A549 (cell line): ENCODE measurements at regions not wholly inside any gene's neighbourhood (a gene's known extent, or its start where the extent isn't known, plus 50 kb on each side); places are given as distances from the start of the nearest gene placed in this dataset.

ENCODE experiments used
- ATAC-seq, 2 experiments: fragments of 200-7000 bp in 1 of 2; fragments of >200 bp in 1 of 2; cut with Nextera tagmentation in 1 of 2; cut with Tn5 transposase in 1 of 2; 3 replicates each; pipeline versions ENCODE4 v1.8.0 to v1.9.1; 2018 to 2020; ENCODE audit warnings: mild to moderate bottlenecking in 1 of 2, moderate library complexity in 1 of 2
- CTCF ChIA-PET: fragments of 300-600 bp; sonication (Branson Sonifier 250); formaldehyde crosslinking; extraction: SDS; loops from one replicate; lab custom pipeline; 2021; ENCODE audit warnings: antibody characterized with exemption, inconsistent platforms; lab: Yijun Ruan, JAX
- POLR2A ChIA-PET: fragments of 350-600 bp; formaldehyde crosslinking; extraction: SDS; loops from one replicate; lab custom pipeline; 2021; ENCODE audit warnings: antibody characterized with exemption, inconsistent platforms; lab: Yijun Ruan, JAX
- DNase-seq, 2 experiments: peaks; one replicate each; pipeline versions ENCODE4 v3.0.0 to v3.0.0-alpha.2; 2011 to 2016; ENCODE audit warnings: low read depth in 1 of 2, low spot score in 1 of 2
- FAIRE-seq: peaks from 2 replicates; lab custom pipeline; 2011; peaks lifted over from hg19 to GRCh38; lab: Jason Lieb, UNC
- H3K27ac ChIP-seq, 2 experiments: fragments of >200 bp; sonication (Bioruptor Twin); formaldehyde crosslinking; 3 replicates each; pipeline ENCODE4 v1.5.1; 2016 to 2017
- H3K4me1 ChIP-seq: fragments of >200 bp; sonication (Bioruptor Twin); formaldehyde crosslinking; 3 replicates; pipeline ENCODE4 v1.6.1; 2016
- H3K4me2 ChIP-seq: fragments of >200 bp; sonication (Bioruptor Twin); formaldehyde crosslinking; 3 replicates; pipeline ENCODE4 v1.6.1; 2016
- H3K4me3 ChIP-seq: fragments of >200 bp; sonication (Bioruptor Twin); formaldehyde crosslinking; 3 replicates; pipeline ENCODE4 v1.5.1; 2016
- H3K9me3 ChIP-seq: fragments of >200 bp; sonication (Bioruptor Twin); formaldehyde crosslinking; 3 replicates; pipeline ENCODE4 v1.6.1; 2016
- CTCF ChIP-seq: fragments of >200 bp; sonication (Bioruptor Twin); formaldehyde crosslinking; IDR thresholded peaks from 3 replicates; pipeline ENCODE4 v1.5.1; 2016
- E2F6 ChIP-seq: IDR thresholded peaks from 2 replicates; pipeline ENCODE4 v1.6.1; 2012; ENCODE audit warnings: low read depth, borderline replicate concordance
- EP300 ChIP-seq, 2 experiments: fragments of >200 bp; sonication (Bioruptor Twin); formaldehyde crosslinking; IDR thresholded peaks; 2 replicates in 1 of 2; 3 replicates in 1 of 2; pipeline ENCODE4 v1.6.1; 2016 to 2017
- ESRRA ChIP-seq: fragments of 150-350 bp; IDR thresholded peaks from 2 replicates; pipeline ENCODE4 v1.6.1; 2014; ENCODE audit warnings: mild to moderate bottlenecking, low read length, borderline replicate concordance
- HOXB13 ChIP-seq: fragments of 250-450 bp; sonication (Bioruptor Pico); IDR thresholded peaks from 2 replicates; pipeline ENCODE4 v1.5.0; 2020; ENCODE audit warnings: low read depth, mild to moderate bottlenecking, moderate library complexity
- JUN ChIP-seq, 2 experiments: fragments of >200 bp; sonication (Bioruptor Twin); formaldehyde crosslinking; IDR thresholded peaks; 2 replicates in 1 of 2; 3 replicates in 1 of 2; pipeline ENCODE4 v1.6.1; 2016 to 2017
- JUNB ChIP-seq: fragments of >200 bp; sonication (Bioruptor Twin); formaldehyde crosslinking; IDR thresholded peaks from 2 replicates; pipeline ENCODE4 v1.6.1; 2016
- MAZ ChIP-seq: fragments of 150-350 bp; IDR thresholded peaks from 2 replicates; pipeline ENCODE4 v1.6.1; 2014; ENCODE audit warnings: antibody characterized with exemption, low read depth, low read length, borderline replicate concordance
- NFE2L2 ChIP-seq: fragments of 150-350 bp; conservative IDR thresholded peaks from 2 replicates; pipeline ENCODE4 v1.6.1; 2014; ENCODE audit warnings: low read length
- NPAS2 ChIP-seq: fragments of 250-450 bp; sonication (Bioruptor Pico); IDR thresholded peaks from 2 replicates; pipeline ENCODE4 v1.8.0; 2022; ENCODE audit warnings: mild to moderate bottlenecking, moderate library complexity, borderline replicate concordance
- RAD21 ChIP-seq, 2 experiments: fragments of >200 bp in 1 of 2; sonication (Bioruptor Twin) in 1 of 2; formaldehyde crosslinking in 1 of 2; IDR thresholded peaks in 1 of 2; conservative IDR thresholded peaks in 1 of 2; 2 replicates in 1 of 2; 3 replicates in 1 of 2; pipeline ENCODE4 v1.6.1; 2012 to 2018; ENCODE audit warnings: inconsistent platforms in 1 of 2
- RARB ChIP-seq: fragments of 250-450 bp; sonication (Bioruptor Pico); IDR thresholded peaks from 2 replicates; pipeline ENCODE4 v1.8.0; 2021; ENCODE audit warnings: mild to moderate bottlenecking, moderate library complexity
- REST ChIP-seq: fragments of 200-600 bp; sonication (generic); IDR thresholded peaks from 2 replicates; pipeline ENCODE4 v1.6.1; 2016; ENCODE audit warnings: antibody characterized with exemption, mild to moderate bottlenecking, moderate library complexity
- RFX5 ChIP-seq: fragments of 450-650 bp; IDR thresholded peaks from 2 replicates; pipeline ENCODE4 v1.7.1; 2014; ENCODE audit warnings: antibody characterized with exemption, mild to moderate bottlenecking, moderate library complexity
- WGBS: methylation state at CpG from one replicate; pipeline ENCODE4 v1.1.6; 2017; ENCODE audit errors: missing lambda C conversion rate; 5-methylcytosine and 5-hydroxymethylcytosine counted together

DNA sequence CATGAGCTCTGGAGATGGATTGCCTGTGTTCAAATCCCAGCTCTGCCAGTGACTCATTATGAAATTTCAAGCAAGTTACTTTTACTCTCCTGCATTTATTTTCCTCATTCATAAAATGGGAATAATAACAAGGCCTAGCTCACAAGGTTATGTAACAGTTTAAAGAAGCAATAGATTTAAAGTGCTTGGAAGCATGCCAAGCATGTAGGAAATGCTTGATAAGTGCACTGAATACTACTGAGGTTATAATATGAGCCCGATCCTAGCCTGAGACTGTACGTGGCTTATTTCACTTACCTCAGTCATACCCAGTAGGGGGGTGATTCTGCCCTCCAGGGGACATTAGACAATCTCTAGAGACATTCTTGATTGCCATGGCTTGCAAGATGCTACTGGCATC lies 734.1 kb upstream of the WWC1 start (continued):
- no peak for TF ChIP-seq REST
- TF ChIP-seq NPAS2: no peak

DNA sequence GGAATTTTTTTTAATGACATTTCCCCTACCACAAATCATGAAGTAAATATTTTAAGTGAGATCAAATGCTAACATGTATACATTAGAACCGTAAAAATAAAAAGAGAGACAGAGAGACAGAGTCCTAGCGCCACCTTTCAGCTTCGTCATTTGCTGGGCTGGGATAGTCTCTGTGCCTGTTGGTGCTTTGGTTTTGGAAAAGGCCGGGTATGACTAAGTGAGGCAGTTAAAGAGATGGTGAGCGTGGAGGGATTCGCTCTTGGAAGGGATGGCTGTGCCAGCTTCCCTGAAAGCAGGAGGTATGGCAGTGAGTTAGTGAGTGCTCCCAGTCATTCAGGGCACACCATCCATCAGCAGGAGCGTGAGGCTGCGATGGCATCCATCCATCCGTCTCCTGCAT lies 729.6 kb upstream of the WWC1 start:
- Histone ChIP-seq H3K9me3 (no peaks in the 10 kb centered on the region), H3K4me1 (no peaks in the 10 kb centered on the region), H3K4me3 (no peak overlapping the region), H3K27ac (no peak overlapping the region), H3K4me2 (no peak overlapping the region)
- WGBS: 26% methylated on average over 9 of the region's 9 CpGs
- CTCF ChIA-PET: interaction anchor here (0.9 kb wide), 1 partner anchor 9 kb away, joined by 3 read pairs; no protein-coding TSS in a partner anchor
- no peak for ATAC-seq
- FAIRE-seq: no peak
- POLR2A ChIA-PET: no interaction called here
- DNase-seq: no peak
- TF ChIP-seq MAZ: no peak
- TF ChIP-seq RAD21 (conservative IDR thresholded peaks at IDR 0.05 in 1 of 2, IDR thresholded peaks at IDR 0.05 in 1 of 2): 0 out of 5 replicates have a peak, but pooled peaks of 1 of the 2 experiments have one; percentile 18

DNA sequence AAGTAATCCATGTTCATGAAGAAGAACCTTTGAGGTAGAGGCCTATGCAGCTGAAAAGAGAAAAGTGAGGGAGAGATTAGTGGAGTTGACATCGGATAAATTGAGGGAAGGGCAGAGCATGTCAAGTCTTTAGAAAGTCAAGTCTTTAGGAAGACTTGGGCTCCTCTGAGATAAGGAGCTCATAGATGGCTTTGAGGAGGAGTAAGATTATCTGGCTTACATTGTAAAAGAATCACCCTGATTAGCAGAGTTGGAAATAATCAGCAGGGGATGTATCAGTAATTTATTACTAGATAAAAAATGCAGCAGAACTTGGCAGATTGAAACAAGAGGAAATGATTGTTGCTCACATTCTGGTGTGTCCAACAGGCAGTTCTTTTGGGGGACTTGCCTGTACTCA lies 727.2 kb upstream of the WWC1 start:
- H3K4me1 ChIP-seq: no peaks in the 10 kb centered on the region
- no peak overlapping the region for H3K4me3 ChIP-seq
- 76% methylated on average over 1 of the region's 1 CpG for WGBS
- FAIRE-seq: no peak
- H3K4me2 ChIP-seq: no peak overlapping the region
- H3K9me3 ChIP-seq: no peaks in the 10 kb centered on the region
- no peak overlapping the region for H3K27ac ChIP-seq
- POLR2A ChIA-PET: no interaction called here
- CTCF ChIA-PET: interaction anchor here (0.7 to 3.3 kb wide), 3 partner anchors 9 to 593 kb away, joined by 3 to 14 read pairs (median 3); no protein-coding TSS in a partner anchor
- ATAC-seq: no peak
- DNase-seq: no peak
- no peak for TF ChIP-seq E2F6
- no peak for TF ChIP-seq RFX5
- no peak for TF ChIP-seq EP300 (IDR thresholded peaks at IDR 0.05)
- no peak for TF ChIP-seq CTCF
- no peak for TF ChIP-seq JUN (IDR thresholded peaks at IDR 0.05)
- no peak for TF ChIP-seq JUNB
- no peak for TF ChIP-seq NFE2L2
- TF ChIP-seq HOXB13: no peak
- TF ChIP-seq ESRRA: no peak
- no peak for TF ChIP-seq RARB
